HG03159 (cell line): ENCODE measurements at regions not wholly inside any gene's neighbourhood (a gene's known extent, or its start where the extent isn't known, plus 50 kb on each side); places are given as distances from the start of the nearest gene placed in this dataset.

Experiments used
- ATAC-seq: cut with Tn5 transposase; IDR thresholded peaks from one replicate; pipeline ENCODE4 v1.9.1; 2021; ENCODE audit warnings: mild to moderate bottlenecking, moderate library complexity; ENCODE audit not compliant: unreplicated experiment

DNA sequence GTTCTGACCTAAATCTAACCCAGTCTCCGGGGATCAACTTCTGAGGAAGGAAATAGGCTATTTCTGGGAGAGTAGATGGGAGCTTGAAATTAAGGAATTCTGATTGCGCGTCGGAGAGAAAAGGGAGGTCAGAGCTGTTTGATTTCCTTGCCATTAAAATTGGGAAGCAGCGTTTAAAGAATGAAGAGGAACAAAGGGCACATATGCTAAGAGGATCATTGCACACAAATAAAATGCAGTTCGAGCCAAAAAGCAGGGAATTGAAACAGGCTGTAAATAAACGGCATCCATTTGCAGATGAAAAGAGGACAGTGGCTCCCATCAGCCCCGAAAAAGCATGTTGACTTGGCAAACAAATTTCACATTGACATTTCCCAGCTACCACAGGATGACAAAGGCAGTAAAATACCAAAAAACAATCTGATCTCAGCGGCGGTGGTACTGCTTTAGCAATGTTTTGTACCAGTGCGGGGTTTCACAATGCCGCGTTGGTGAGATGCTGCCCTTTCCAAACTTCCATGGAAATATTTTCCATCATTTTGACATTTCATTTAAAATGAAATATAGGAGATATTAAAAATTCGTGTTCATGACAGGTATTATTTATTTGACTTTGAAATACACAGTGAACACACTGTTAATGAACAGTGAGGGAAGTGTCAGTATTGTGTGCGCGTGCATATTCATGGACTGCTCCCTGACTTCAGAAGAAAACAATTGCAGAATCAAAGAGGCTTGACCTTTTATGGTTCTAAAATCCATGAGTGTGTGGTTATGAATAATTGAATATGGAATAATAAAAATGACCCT lies 108.8 kb downstream of the SQOR start:
- ATAC-seq: no peak

- no peak for ATAC-seq
Measured at GRCh38 chr15:45744236-45744589, 109.4 kb downstream of the SQOR start.

DNA sequence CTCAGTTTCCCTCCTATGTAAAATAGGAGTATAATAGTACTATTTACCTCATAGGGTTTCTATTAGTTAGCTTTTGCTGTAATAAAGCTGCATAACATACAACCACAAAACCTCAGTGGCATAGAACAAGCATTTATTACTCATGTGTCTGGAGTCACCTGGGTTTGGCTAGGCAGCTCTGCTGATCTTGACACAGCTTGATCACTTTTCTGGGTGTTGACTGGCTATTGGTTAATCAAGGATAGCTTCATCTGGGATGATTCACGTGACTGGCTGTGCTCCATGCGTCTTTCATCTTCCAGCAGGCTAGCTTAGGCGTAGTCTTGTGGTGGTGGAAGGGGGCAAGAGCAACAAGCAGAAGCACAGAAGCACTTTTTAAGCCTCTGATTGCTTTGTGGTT lies 112.6 kb downstream of the SQOR start:
- ATAC-seq: no peak

- ATAC-seq: no peak
Measured at GRCh38 chr15:45751629-45752028, 116.8 kb downstream of the SQOR start.

GRCh38 chr15:45759936-45760335 lies 125.1 kb downstream of the SQOR start:
- ATAC-seq: no peak

- no peak for ATAC-seq
Measured at GRCh38 chr15:45762726-45763125, 127.9 kb downstream of the SQOR start.

- ATAC-seq: no peak
Measured at GRCh38 chr15:45763170-45763869, 128.5 kb downstream of the SQOR start.

DNA sequence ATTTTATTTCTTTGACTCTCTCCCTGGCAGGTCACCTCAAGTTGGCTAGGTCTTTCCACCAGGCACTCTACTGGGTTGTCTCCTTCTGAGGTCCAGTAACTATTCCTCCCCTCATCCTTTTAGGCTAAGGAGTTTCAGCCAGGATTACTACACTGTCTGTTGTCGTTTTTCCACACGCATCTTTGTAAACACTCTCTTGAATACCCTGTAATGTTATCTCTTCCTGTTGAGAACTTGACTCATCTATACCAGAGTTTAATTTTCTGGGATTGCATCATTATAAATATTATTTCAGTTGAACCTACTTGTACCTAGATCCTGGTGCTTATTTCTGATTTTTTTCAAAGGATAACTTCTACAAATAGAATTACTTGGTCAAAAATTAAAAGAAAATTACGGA lies 138.3 kb downstream of the SQOR start:
- ATAC-seq: no peak

DNA sequence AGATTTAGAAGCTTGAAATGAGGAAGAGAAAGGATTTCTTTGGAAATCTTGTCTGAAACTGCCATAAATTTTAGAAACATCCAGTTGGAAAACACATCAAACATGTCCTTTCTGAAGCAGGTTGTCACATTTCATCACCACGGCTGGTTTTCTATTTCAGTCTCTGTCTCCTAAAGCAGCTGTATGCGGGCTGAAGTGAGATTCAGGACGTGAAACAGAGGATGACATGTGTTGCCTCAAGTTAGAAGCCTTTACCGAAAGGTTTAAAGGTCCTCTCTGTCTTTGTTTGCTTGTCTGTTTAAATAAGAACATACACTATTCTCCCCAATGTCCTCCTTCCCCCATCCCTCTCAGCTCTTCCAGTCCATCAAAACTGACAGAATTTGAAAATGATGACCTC lies 141.9 kb downstream of the SQOR start:
- ATAC-seq: no peak

DNA sequence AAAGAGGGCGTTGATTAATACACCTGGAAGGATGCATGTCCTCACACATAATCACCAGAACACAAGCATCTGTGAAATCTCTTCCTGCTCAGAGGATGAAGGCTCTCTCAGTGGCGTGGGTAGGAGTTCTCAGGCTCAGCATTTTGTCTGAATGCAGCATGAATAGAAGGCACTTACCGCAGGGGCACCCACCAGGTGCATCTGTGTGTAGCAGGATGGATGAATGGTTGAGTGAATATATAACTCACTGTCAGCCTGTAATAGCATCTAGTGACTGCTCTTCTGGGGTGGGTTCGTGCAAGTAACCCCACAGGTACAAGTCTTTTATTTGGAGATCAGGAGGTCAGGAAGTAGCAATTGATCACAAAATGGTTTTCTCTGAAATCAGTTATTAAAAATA lies 143.0 kb downstream of the SQOR start:
- no peak for ATAC-seq

DNA sequence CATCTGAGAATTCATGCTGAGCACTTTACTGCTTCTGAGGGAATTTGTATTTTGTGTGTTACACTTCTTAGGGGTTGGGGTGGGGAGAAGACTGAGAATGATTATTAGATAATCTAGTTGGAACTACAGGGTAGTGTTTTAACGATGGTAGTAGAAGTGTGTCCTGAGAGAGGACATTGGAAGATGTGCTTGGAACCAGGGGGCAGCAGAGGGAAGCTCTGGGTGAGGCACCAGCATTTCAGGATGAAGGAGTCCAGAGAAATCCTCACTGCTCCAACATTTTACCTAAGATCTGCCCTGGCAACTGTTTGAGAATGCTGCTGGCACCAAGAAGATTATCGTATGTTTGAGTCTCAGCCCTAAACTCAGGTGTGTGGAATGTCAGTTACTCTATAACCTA lies 145.5 kb downstream of the SQOR start:
- ATAC-seq: no peak

DNA sequence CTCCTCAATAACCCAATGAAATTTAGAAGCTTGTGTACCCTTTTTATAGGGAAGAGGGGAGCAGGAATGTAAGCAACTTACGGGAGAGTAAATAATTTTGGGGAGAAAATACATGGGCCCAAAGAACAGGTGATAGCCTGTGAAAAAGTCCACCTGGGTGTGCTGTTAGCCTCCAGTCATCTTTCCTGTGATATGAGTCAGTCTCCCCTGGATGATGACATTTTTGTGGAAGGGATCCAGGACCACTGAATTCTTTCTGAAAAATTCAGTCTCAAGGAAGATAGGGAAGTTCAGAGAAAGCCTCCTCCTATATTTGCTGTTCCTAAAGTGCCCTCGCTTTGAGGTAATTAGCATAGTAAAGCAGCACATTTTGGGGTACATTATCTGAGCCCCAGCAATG lies 149.8 kb downstream of the SQOR start:
- no peak for ATAC-seq

GRCh38 chr15:45785897-45786296 lies 151.1 kb downstream of the SQOR start:
- no peak for ATAC-seq

DNA sequence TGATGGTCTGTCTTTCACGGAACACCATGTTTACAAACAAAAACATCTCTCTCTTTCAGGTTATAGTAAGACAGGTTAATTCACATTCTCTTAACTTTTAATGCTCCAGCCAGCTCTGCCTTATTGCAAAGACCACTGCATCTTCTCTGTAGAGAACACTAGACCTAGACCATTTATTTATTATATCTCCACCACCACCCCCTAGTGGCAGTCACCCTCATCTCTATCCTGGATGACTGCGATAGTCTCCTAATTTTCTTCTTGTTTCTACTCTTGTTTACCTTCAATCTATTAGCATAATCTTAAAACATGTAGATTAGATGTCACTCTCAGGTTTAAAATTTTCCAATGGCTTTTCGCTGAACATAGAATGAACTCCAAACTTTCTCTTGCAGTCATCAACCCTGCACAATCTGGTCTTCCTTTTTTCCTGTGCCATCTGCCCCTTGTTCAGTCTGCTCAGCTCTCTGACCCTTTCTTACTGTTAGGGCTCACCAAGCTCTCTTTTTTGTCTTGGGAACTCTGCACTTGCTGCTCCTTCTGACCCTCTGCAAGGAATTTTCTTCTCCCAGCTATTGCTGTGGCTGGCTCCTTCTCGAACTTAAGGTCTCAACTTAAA lies 155.6 kb downstream of the SQOR start:
- peak; percentile 59 for ATAC-seq

- no peak for ATAC-seq
Measured at GRCh38 chr15:45794304-45794703, 159.5 kb downstream of the SQOR start.

DNA sequence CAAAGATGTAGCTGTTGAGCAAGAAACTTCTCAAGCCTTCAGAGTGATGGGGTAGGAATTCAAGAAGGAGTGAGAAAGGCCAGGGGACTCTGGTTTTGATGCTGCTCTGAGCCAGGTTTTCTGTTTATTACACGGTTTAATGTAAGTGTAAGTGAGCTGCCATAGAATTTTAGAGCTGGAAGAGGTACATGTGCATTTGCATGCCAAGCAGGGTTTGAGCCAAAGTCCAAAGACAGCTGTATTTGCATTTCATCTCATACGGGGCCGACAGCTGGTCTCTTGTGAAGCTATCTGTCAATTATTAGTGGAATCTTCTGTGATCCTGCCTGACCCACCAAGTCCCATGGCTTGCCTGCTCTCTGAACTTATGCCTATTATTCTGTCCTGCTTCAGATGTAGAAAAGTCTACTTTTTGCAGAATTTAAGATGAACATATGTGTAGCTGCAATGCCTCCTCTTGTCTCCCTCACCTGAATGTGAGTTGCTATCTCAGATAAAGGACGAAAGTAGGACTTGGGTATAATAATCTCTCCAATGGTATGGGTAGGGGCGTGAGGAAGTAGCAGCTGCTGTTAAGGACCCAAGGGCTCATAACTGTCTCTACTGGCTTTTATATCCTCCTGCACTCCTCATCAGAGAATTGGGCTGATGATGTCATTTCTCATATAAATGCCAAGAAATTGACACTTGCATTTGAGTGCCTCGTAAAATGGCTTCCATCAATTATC lies 160.0 kb downstream of the SQOR start:
- peak; percentile 61 for ATAC-seq

GRCh38 chr15:45795440-45796069 lies 160.7 kb downstream of the SQOR start:
- no peak for ATAC-seq

- ATAC-seq: no peak
Measured at GRCh38 chr15:45796433-45796832, 161.6 kb downstream of the SQOR start.

DNA sequence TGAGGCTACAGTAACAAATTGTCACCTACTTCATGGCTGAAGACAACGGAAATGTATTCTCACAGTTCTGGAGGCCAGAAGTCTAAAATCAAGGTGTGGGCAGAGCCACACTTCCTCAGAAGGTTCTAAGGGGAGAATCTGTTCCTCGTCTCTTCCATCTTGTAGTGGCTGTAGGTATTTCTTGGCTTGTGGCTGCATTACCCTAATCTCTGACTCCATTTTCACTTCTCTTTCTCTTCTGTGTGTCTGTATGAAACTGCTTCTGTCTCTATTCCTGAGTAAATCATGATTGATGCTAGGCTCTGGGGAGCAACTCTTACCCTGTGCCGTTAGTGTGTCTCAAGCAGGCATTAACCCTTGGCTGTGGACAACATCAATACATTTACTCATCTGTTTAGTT lies 164.7 kb downstream of the SQOR start:
- peak; percentile 48 for ATAC-seq

GRCh38 chr15:45801543-45801942 lies 166.7 kb downstream of the SQOR start:
- no peak for ATAC-seq

DNA sequence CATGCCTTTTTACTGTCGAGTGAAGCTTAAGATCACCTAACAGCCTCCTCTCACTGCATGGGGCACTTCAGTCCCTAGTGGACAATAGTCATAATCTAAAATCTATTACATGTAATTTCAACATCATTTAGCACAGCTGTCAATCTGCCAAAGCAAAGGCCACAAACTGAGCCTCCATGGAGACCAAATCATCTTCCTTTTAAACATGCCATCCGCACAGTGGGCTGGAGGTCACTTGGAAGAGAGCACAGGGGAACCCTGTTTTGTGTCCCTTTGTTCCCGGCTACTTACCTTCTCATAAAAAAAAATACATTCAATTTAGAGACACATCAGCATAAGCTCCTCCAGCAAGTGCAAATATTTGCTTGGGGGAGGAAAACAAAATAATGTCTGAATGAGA lies 167.3 kb downstream of the SQOR start:
- ATAC-seq: no peak
